Effector memory CD8-positive, alpha-beta T cell (primary cell): ENCODE measurements at regions not wholly inside any gene's neighbourhood (a gene's known extent, or its start where the extent isn't known, plus 50 kb on each side); places are given as distances from the start of the nearest gene placed in this dataset.

ENCODE experiments used
- ATAC-seq: fragments of 150-1000 bp; cut with Tn5 transposase; replicated peaks from 2 replicates; pipeline ENCODE4 v1.10.0; 2021; ENCODE audit warnings: mild to moderate bottlenecking, moderate library complexity
- DNase-seq, 3 experiments: peaks; one replicate each; pipeline ENCODE4 v3.0.0; 2021
- H3K27ac Mint-ChIP-seq, 2 donors: one replicate each; pipeline ENCODE4 v1.8.0; 2022; ENCODE audit warnings: mild to moderate bottlenecking in 2 of 2, mixed read lengths in 2 of 2, moderate library complexity in 2 of 2
- H3K27me3 Mint-ChIP-seq, 2 donors: one replicate each; pipeline ENCODE4 v1.8.0; 2022; ENCODE audit warnings: mixed read lengths in 2 of 2
- H3K36me3 Mint-ChIP-seq: one replicate; pipeline ENCODE4 v1.8.0; 2022; ENCODE audit warnings: mild to moderate bottlenecking, moderate library complexity, mixed read lengths; ENCODE audit not compliant: insufficient read depth
- H3K4me1 Mint-ChIP-seq, 2 donors: one replicate each; pipeline ENCODE4 v1.8.0; 2022; ENCODE audit warnings: low read depth in 2 of 2, mixed read lengths in 2 of 2
- H3K4me3 Mint-ChIP-seq, 2 donors: one replicate each; pipeline ENCODE4 v1.8.0; 2022; ENCODE audit warnings: mild to moderate bottlenecking in 2 of 2, mixed read lengths in 2 of 2, moderate library complexity in 2 of 2
- H3K9me3 Mint-ChIP-seq, 2 donors: one replicate each; pipeline ENCODE4 v1.8.0; 2022; ENCODE audit warnings: mixed read lengths in 2 of 2

DNA sequence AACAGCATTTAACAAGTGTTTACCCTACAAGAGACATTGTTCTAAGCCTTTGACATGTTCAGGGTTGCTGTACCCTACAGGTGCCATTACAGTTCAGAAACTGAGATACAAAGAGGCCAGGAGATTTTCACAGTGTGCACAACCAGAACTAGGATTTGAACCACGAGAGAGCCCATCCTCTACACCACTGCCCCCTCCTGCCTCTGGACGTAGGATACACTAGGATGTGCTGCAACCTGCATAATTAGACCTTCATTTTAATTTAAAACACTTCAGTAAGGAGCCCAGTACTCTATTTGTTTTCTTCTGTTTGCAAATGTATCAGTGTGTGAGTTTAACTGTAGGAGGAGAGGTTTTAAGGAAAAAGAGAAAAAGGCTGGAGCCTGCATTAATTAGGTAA is 123.1 kb upstream of the RARB start:
- peaks cover 0 to 3% of the 10 kb centered on the region in 2 donors for H3K9me3 Mint-ChIP-seq
- no peak for ATAC-seq
- no peaks in the 10 kb centered on the region for H3K27me3 Mint-ChIP-seq
- DNase-seq = no peak
- H3K27ac Mint-ChIP-seq = no peak overlapping the region
- no peak overlapping the region for H3K4me3 Mint-ChIP-seq
- H3K36me3 Mint-ChIP-seq = no peaks in the 10 kb centered on the region
- no peaks in the 10 kb centered on the region for H3K4me1 Mint-ChIP-seq

GRCh38 chr3:25306066-25306465 is 122.0 kb upstream of the RARB start:
- no peak for ATAC-seq
- no peaks in the 10 kb centered on the region for H3K4me1 Mint-ChIP-seq

GRCh38 chr3:25306705-25307104 is 121.4 kb upstream of the RARB start:
- ATAC-seq (no peak), DNase-seq (no peak)
- Mint-ChIP-seq H3K9me3 (peaks cover 0 to 7% of the 10 kb centered on the region in 2 donors), H3K36me3 (no peaks in the 10 kb centered on the region), H3K4me1 (no peaks in the 10 kb centered on the region), H3K27ac (no peak overlapping the region), H3K4me3 (no peak overlapping the region), H3K27me3 (no peaks in the 10 kb centered on the region)

More at GRCh38 chr3:25306066-25306465, 122.0 kb upstream of the RARB start:
- no peak overlapping the region for H3K4me3 Mint-ChIP-seq
- no peak for DNase-seq
- H3K27me3 Mint-ChIP-seq = no peaks in the 10 kb centered on the region
- H3K36me3 Mint-ChIP-seq = no peaks in the 10 kb centered on the region
- no peak overlapping the region for H3K27ac Mint-ChIP-seq
- H3K9me3 Mint-ChIP-seq = peaks cover 0 to 6% of the 10 kb centered on the region in 2 donors

GRCh38 chr3:25313286-25313685 is 114.8 kb upstream of the RARB start:
- no peaks in the 10 kb centered on the region for H3K27me3 Mint-ChIP-seq
- H3K27ac Mint-ChIP-seq = no peak overlapping the region
- no peaks in the 10 kb centered on the region for H3K4me1 Mint-ChIP-seq
- H3K36me3 Mint-ChIP-seq = no peaks in the 10 kb centered on the region
- ATAC-seq (no peak), DNase-seq (no peak)
- peaks cover 0 to 4% of the 10 kb centered on the region in 2 donors for H3K9me3 Mint-ChIP-seq
- no peak overlapping the region for H3K4me3 Mint-ChIP-seq

DNA sequence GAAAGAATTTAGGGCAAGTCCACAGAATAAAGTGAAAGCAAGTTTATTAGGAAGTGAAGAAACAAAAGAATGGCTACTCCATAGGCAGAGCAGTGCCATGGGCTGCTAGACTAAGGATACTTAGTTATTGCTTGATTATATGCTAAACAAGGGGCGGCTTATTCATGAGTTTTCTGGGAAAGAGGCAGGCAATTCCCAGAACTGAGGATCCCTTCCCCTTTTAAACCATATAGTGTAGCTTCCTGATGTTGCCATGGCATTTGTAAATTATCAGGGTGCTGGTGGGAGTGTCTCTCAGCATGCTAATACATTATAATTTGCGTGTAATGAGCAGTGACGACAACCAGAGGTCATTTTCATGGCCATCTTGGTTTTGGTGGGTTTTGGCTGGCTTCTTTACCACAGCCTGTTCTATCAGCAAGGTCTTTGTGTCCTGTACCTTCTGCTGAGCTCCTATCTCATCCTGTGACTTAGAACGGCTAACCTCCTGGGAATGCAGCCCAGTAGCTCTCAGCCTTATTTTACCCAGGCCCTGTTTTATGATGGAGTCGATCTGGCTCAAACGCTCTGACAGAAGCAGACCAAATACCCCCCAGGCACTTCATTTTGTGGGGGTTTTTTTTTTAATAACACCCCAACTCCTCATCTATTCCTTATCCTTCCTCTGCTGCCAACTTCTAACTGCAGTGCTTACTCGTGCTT is 103.0 kb upstream of the RARB start:
- no peaks in the 10 kb centered on the region for H3K27me3 Mint-ChIP-seq
- ATAC-seq = no peak

GRCh38 chr3:25335356-25335755 is 92.7 kb upstream of the RARB start:
- H3K36me3 Mint-ChIP-seq = no peaks in the 10 kb centered on the region
- no peaks in the 10 kb centered on the region for H3K4me1 Mint-ChIP-seq
- peaks cover 0 to 10% of the 10 kb centered on the region in 2 donors for H3K9me3 Mint-ChIP-seq
- DNase-seq (no peak), ATAC-seq (no peak)
- no peaks in the 10 kb centered on the region for H3K27me3 Mint-ChIP-seq
- H3K4me3 Mint-ChIP-seq = no peak overlapping the region
- no peak overlapping the region for H3K27ac Mint-ChIP-seq

More for the DNA sequence above, 103.0 kb upstream of the RARB start:
- H3K27ac Mint-ChIP-seq = no peak overlapping the region
- DNase-seq = no peak
- no peaks in the 10 kb centered on the region for H3K36me3 Mint-ChIP-seq
- no peaks in the 10 kb centered on the region for H3K4me1 Mint-ChIP-seq
- H3K9me3 Mint-ChIP-seq = peaks cover 4 to 14% of the 10 kb centered on the region in 2 donors
- no peak overlapping the region for H3K4me3 Mint-ChIP-seq

GRCh38 chr3:25338158-25338725 is 89.8 kb upstream of the RARB start:
- H3K4me1 Mint-ChIP-seq = no peaks in the 10 kb centered on the region
- no peak overlapping the region for H3K4me3 Mint-ChIP-seq
- no peaks in the 10 kb centered on the region for H3K36me3 Mint-ChIP-seq
- H3K9me3 Mint-ChIP-seq = no peaks in the 10 kb centered on the region
- DNase-seq (no peak), ATAC-seq (no peak)
- H3K27me3 Mint-ChIP-seq = no peaks in the 10 kb centered on the region
- no peak overlapping the region for H3K27ac Mint-ChIP-seq

DNA sequence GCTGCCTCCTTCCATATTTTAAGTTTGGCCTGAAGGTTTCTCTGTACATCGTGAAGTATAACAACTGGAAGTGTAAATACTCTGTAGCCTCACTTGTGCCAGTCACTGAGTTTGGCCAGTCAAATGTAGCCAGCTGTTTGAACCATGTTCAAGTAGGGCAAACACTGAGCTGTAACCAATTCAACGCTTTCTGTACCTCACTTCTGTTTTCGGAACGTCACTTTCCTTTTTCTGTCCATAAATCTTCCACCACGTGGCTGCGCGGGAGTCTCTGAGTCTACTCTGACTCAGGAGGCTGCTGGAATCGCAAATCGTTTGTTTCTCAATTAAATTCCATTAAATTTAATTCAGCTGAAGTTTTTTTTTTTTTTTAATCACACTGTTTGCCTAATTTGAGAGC is 88.8 kb upstream of the RARB start:
- Mint-ChIP-seq H3K4me3 (no peak overlapping the region), H3K27ac (no peak overlapping the region), H3K36me3 (no peaks in the 10 kb centered on the region), H3K27me3 (no peaks in the 10 kb centered on the region), H3K4me1 (no peaks in the 10 kb centered on the region), H3K9me3 (no peaks in the 10 kb centered on the region)
- ATAC-seq = no peak
- no peak for DNase-seq

DNA sequence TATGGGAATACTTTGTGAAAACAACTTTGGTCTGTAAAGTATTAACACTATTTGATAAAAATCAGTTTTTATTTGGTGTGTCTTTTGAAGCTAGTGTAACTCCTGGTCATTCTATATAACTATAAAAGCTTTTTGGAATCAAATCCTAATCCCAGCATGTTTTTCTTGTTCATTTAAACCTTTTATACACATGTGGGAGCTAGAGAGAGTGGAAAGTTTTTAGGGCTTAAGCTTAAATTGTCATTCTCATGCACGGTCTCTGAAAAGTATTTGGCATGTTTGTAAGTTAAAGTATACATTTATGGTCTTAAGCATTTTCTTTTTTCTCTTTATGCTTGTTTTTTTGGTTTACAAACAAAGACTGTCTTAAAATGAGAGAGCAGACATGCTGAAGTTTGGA is 83.4 kb upstream of the RARB start:
- Mint-ChIP-seq H3K36me3 (no peaks in the 10 kb centered on the region), H3K4me3 (no peak overlapping the region), H3K27ac (no peak overlapping the region), H3K4me1 (no peaks in the 10 kb centered on the region), H3K27me3 (no peaks in the 10 kb centered on the region), H3K9me3 (no peaks in the 10 kb centered on the region)
- no peak for DNase-seq
- no peak for ATAC-seq

DNA sequence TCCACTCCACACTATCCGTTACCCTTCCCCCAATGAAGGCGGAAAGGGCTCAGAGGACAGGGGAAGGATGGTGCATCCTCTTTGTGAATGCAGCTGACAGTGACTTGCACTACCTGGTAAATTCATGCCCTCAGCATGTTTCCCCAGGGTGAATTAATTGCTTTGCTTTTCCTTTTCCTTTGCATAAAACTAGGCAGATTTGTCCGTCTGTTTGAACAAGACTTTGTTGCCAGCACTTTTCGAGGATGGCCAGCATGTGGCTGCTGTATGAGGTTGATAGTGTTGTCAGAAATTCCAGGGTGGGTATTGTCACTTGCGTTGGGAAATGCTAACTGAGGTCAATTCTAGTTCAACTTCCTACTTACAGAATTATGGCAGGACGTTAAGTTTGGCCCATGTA is 79.0 kb upstream of the RARB start:
- H3K36me3 Mint-ChIP-seq = no peaks in the 10 kb centered on the region
- H3K27ac Mint-ChIP-seq = no peak overlapping the region
- no peaks in the 10 kb centered on the region for H3K27me3 Mint-ChIP-seq
- no peak for ATAC-seq
- H3K4me1 Mint-ChIP-seq = no peaks in the 10 kb centered on the region
- H3K9me3 Mint-ChIP-seq = peaks cover 0 to 2% of the 10 kb centered on the region in 2 donors
- DNase-seq = no peak
- no peak overlapping the region for H3K4me3 Mint-ChIP-seq

GRCh38 chr3:25349828-25350724 is 78.0 kb upstream of the RARB start:
- ATAC-seq (no peak), DNase-seq (no peak)
- no peaks in the 10 kb centered on the region for H3K27me3 Mint-ChIP-seq
- H3K9me3 Mint-ChIP-seq = peaks cover 0 to 2% of the 10 kb centered on the region in 2 donors
- H3K4me3 Mint-ChIP-seq = no peak overlapping the region
- H3K4me1 Mint-ChIP-seq = no peaks in the 10 kb centered on the region
- no peak overlapping the region for H3K27ac Mint-ChIP-seq
- H3K36me3 Mint-ChIP-seq = no peaks in the 10 kb centered on the region

GRCh38 chr3:25350725-25351114 is 77.3 kb upstream of the RARB start:
- H3K27ac Mint-ChIP-seq = no peak overlapping the region
- ATAC-seq (no peak), DNase-seq (no peak)
- peaks cover 0 to 2% of the 10 kb centered on the region in 2 donors for H3K9me3 Mint-ChIP-seq
- no peaks in the 10 kb centered on the region for H3K27me3 Mint-ChIP-seq
- no peaks in the 10 kb centered on the region for H3K4me1 Mint-ChIP-seq
- H3K36me3 Mint-ChIP-seq = no peaks in the 10 kb centered on the region
- no peak overlapping the region for H3K4me3 Mint-ChIP-seq

DNA sequence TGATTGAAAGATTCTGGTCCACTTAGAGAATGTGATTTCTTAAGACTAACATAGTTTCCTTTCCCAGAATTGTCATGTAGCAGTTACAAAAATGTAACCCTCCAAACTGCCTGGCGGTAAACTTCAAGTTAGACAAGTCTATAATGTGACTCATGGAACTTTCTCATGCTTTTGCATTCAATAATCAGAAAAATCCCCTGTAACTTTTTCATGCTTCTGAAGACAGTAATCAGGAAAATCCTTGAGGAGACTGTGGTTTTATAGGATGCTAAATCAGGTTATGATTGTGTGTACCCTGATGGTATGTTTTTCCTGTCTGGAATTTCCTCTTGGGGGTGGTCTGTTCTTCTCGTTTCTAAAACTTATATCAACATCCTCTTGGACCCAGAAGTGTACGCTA is 74.0 kb upstream of the RARB start:
- ATAC-seq (no peak), DNase-seq (no peak)

More for the DNA sequence above, 74.0 kb upstream of the RARB start:
- Mint-ChIP-seq H3K4me3 (no peak overlapping the region), H3K27me3 (no peaks in the 10 kb centered on the region), H3K4me1 (no peaks in the 10 kb centered on the region), H3K27ac (no peak overlapping the region), H3K9me3 (peaks cover 3% of the 10 kb centered on the region in 2 donors), H3K36me3 (no peaks in the 10 kb centered on the region)
